Immature natural killer cell (primary cell): ENCODE measurements at regions not wholly inside any gene's neighbourhood (a gene's known extent, or its start where the extent isn't known, plus 50 kb on each side); places are given as distances from the start of the nearest gene placed in this dataset.
"Not testable (repeated sequence)": the region's sequence is repeated elsewhere in the genome, so short reads cannot be mapped to it uniquely, and the experiment has no call there.

ENCODE experiments used
- DNase-seq, 3 donors: peaks; one replicate each; pipeline ENCODE4 v3.0.0; 2022; ENCODE audit warnings: mixed read lengths in 1 of 3
- H3K27ac Mint-ChIP-seq, 6 donors: one replicate each; pipeline ENCODE4 v1.8.0; 2020; ENCODE audit warnings: mixed read lengths in 6 of 6, mild to moderate bottlenecking in 5 of 6, inconsistent platforms in 4 of 6, moderate library complexity in 3 of 6
- H3K27me3 Mint-ChIP-seq, 3 donors: one replicate each; pipeline ENCODE4 v1.8.0; 2020 to 2021; ENCODE audit warnings: low read depth in 3 of 3, mild to moderate bottlenecking in 3 of 3, mixed read lengths in 3 of 3, moderate library complexity in 3 of 3, inconsistent platforms in 1 of 3
- H3K36me3 Mint-ChIP-seq, 3 donors: one replicate each; pipeline ENCODE4 v1.8.0; 2020; ENCODE audit warnings: mixed read lengths in 3 of 3, inconsistent platforms in 2 of 3, mild to moderate bottlenecking in 2 of 3
- H3K4me1 Mint-ChIP-seq, 2 donors: one replicate each; pipeline ENCODE4 v1.8.0; 2020; ENCODE audit warnings: inconsistent platforms in 2 of 2, mild to moderate bottlenecking in 2 of 2, mixed read lengths in 2 of 2, moderate library complexity in 1 of 2
- H3K4me3 Mint-ChIP-seq, 5 donors: one replicate each; pipeline ENCODE4 v1.8.0; 2020; ENCODE audit warnings: mild to moderate bottlenecking in 5 of 5, mixed read lengths in 5 of 5, inconsistent platforms in 3 of 5, moderate library complexity in 3 of 5
- H3K9me3 Mint-ChIP-seq, 6 donors: one replicate each; pipeline ENCODE4 v1.8.0; 2020; ENCODE audit warnings: mild to moderate bottlenecking in 6 of 6, mixed read lengths in 6 of 6, inconsistent platforms in 4 of 6, moderate library complexity in 3 of 6

DNA sequence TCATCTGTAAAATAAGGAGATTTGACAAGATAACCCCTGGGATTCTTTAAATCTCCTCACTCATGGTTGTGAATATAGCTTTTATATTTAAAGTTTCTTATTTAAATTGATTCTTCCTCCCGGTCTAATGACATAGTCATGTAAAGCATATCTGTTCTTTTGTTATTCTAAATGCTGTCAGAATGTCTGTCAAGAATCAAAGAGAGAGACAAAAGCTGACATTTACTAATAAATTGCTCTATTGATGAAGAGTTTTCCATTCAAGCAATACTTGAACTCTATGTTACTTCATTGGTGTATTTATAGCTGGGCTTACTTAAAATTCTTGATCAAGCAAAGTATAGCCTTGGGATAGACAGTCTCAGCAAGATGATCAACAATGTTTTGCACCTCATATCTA is 865.8 kb downstream of the TBC1D32 start:
- H3K4me1 Mint-ChIP-seq = no peaks in the 10 kb centered on the region
- DNase-seq = no peak
- H3K27me3 Mint-ChIP-seq = peaks cover 0 to 3% (median 0%) of the 10 kb centered on the region in 3 donors

DNA sequence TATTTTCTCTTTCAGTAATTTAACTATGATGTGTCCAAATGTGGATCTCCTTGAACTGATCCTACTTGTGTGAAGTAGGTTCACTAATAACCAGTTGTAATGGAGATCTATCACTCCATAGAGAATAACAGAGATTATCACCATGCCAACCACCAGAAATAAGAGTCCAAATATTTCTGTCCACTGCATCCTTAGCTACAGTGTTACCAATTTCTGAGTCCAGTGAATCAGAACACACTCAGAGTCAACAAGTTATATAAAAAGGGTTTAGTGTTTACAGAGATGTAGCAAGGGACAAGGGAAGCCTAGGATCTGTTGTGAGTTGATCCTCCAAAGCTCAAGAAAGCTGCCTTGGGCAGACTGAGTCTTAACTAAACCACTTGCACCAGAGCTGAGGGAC is 882.8 kb downstream of the TBC1D32 start:
- Mint-ChIP-seq H3K4me1 (no peaks in the 10 kb centered on the region), H3K36me3 (no peaks in the 10 kb centered on the region), H3K4me3 (no peak overlapping the region), H3K27me3 (peaks cover 0 to 4% (median 2%) of the 10 kb centered on the region in 3 donors), H3K9me3 (peaks cover 3 to 31% (median 10%) of the 10 kb centered on the region in 6 donors), H3K27ac (no peak overlapping the region)
- DNase-seq = no peak

More for the DNA sequence above, 865.8 kb downstream of the TBC1D32 start:
- no peaks in the 10 kb centered on the region for H3K36me3 Mint-ChIP-seq
- peaks cover 8 to 19% (median 13%) of the 10 kb centered on the region in 6 donors for H3K9me3 Mint-ChIP-seq
- no peak overlapping the region for H3K27ac Mint-ChIP-seq
- H3K4me3 Mint-ChIP-seq = no peak overlapping the region

DNA sequence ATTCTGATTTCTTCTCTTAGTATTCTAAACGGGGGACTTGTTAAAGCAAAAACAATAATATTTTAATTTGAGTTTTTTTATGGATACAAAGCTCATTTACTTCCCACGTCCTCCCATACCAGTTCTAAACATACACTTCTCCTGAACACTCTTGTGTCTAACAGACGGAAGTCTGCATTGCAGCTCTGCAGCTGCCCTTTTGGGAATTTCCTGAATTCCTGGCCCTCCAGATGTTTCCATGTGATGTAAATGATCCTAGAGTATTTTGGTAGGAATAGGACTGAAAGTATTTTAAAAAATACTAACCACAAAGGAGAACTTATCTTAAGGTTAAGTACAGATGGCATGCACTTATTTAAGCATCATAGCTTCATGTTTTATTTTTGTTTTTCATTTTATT is 886.7 kb downstream of the TBC1D32 start:
- Mint-ChIP-seq H3K4me1 (no peaks in the 10 kb centered on the region), H3K4me3 (no peak overlapping the region), H3K36me3 (no peaks in the 10 kb centered on the region), H3K27ac (no peak overlapping the region), H3K9me3 (peaks cover 2 to 31% (median 6%) of the 10 kb centered on the region in 6 donors), H3K27me3 (no peaks in the 10 kb centered on the region)
- DNase-seq = no peak

DNA sequence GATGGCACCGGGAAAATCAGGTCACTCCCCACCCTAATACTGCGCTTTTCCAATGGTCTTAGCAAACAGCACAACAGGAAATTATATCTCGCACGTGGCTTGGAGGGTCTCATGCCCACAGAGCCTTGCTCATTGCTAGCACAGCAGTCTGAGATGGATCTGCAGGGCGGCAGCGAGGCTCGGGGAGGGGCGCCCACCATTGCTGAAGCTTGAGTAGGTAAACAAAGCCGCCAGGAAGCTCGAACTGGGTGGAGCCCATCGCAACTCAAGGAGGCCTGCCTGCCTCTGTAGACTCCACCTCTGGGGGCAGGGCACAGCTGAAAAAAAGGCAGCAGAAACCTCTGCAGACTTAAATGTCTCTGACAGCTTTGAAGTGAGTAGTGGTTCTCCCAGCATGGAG is 901.4 kb downstream of the TBC1D32 start:
- H3K4me1 Mint-ChIP-seq, H3K4me3 Mint-ChIP-seq, DNase-seq, H3K36me3 Mint-ChIP-seq, H3K27ac Mint-ChIP-seq, H3K27me3 Mint-ChIP-seq: not testable (repeated sequence)
- peaks cover 9 to 27% (median 19%) of the 10 kb centered on the region in 6 donors for H3K9me3 Mint-ChIP-seq

DNA sequence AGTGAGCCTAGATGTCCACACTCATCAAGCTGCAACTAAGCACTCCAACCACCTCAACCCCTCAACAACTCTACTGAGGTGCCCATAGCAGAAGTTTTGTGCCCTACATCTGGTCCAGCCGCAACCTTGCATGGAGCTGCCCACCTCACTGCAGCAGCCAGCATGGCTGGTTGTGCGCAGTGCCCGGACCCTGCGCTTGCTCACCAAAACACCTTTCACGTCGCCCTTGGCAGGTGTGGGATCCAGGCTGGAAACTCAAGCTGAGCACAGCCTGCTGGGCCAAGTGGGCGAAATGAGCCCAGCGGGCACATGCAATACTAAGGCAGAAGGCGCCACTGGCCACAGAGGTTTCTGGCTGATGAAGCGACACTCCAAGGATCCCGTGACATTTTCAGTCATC is 902.4 kb downstream of the TBC1D32 start:
- H3K27me3 Mint-ChIP-seq = peaks cover 0 to 1% (median 0%) of the 10 kb centered on the region in 3 donors
- no peaks in the 10 kb centered on the region for H3K4me1 Mint-ChIP-seq
- H3K9me3 Mint-ChIP-seq = peaks cover 7 to 26% (median 20%) of the 10 kb centered on the region in 6 donors
- H3K4me3 Mint-ChIP-seq = no peak overlapping the region
- no peak overlapping the region for H3K27ac Mint-ChIP-seq
- DNase-seq = no peak
- no peaks in the 10 kb centered on the region for H3K36me3 Mint-ChIP-seq

DNA sequence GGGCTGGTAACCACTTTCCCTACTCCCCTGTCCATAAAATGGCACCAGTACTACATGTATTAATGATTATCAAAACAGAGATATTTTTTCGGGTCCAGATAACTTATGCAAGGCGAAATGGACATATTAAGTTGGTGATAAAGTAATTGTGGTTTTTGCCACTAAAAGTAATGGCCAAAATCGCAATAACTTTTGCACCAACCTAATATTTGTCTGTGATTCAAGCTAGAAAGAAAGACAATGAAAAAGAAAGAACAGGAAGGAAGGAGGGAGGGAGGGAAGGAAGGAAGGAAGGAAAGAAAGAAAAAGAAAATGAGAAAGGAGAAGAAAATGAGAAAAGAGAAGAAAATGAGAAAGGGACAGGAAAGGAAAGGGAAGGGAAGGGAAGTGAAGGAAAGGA is 922.9 kb downstream of the TBC1D32 start:
- H3K36me3 Mint-ChIP-seq = no peaks in the 10 kb centered on the region
- DNase-seq = no peak
- no peaks in the 10 kb centered on the region for H3K27me3 Mint-ChIP-seq
- no peak overlapping the region for H3K27ac Mint-ChIP-seq
- no peak overlapping the region for H3K4me3 Mint-ChIP-seq
- H3K4me1 Mint-ChIP-seq = no peaks in the 10 kb centered on the region
- peaks cover under 1 to 28% (median 12%) of the 10 kb centered on the region in 6 donors for H3K9me3 Mint-ChIP-seq

DNA sequence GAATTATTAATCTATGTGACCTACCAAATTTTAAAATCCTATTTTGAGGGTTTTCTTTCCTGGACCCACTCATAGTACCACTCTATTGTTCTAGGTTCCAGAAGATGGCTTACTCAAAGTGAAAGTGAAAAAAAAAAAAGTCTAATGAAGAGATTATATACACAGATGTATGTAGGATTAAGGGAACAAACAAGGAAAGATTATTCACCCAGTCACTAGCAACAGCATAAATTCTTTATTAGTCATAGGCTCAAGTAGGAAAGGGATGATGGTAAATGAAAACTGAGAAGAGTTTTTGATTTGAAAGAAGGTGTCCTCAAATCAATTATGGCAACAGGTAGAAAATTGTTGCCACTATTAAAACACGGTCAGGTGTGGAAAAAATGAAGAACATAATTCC is 923.7 kb downstream of the TBC1D32 start:
- Mint-ChIP-seq H3K4me3 (no peak overlapping the region), H3K4me1 (no peaks in the 10 kb centered on the region)

DNA sequence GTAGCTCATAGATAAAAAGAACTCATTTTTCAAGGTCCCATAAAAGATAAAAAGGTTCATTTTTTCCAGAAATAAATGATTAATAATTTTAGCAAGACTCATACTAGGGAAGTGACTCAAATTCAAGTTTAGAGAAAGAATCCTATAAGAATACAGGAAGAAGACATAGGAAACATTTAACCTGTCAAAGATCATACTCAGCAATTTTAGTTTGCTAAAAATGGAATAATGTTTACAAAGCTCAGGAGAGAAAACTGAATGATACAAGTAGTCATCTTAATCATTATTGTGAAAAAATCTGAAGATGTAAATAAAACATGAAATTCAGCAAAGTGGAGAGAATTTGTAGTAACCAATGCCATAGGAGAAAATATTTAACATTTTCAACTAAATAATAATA is 926.6 kb downstream of the TBC1D32 start:
- no peak overlapping the region for H3K4me3 Mint-ChIP-seq
- peaks cover 0 to 2% (median 0%) of the 10 kb centered on the region in 3 donors for H3K27me3 Mint-ChIP-seq
- peaks cover 6 to 35% (median 18%) of the 10 kb centered on the region in 6 donors for H3K9me3 Mint-ChIP-seq
- no peaks in the 10 kb centered on the region for H3K4me1 Mint-ChIP-seq
- H3K36me3 Mint-ChIP-seq = no peaks in the 10 kb centered on the region
- DNase-seq = no peak
- H3K27ac Mint-ChIP-seq = no peak overlapping the region

More for the DNA sequence above, 923.7 kb downstream of the TBC1D32 start:
- no peak for DNase-seq
- Mint-ChIP-seq H3K36me3 (no peaks in the 10 kb centered on the region), H3K27ac (no peak overlapping the region), H3K9me3 (peaks cover 2 to 33% (median 14%) of the 10 kb centered on the region in 6 donors), H3K27me3 (no peaks in the 10 kb centered on the region)

DNA sequence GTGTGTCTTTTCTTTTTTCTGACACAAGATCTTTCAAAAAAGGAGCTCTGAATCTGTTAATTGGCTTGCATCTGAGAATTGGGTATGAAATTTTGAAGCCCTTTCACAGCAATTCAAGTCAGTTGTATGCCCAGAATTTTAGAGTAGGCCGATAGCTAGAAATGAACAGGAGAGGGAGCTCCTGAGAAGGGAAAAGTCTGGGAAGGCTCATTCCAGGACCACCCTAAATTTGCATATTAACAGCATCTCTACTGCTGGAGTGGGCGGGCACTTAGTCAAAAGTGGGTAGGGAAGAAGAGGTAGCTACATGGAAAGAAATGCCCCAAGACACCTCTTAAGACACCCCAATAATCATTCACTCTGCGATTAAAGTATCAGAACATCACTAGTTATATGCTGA is 928.3 kb downstream of the TBC1D32 start:
- Mint-ChIP-seq H3K4me3 (no peak overlapping the region), H3K27me3 (peaks cover 0 to 2% (median 0%) of the 10 kb centered on the region in 3 donors), H3K4me1 (no peaks in the 10 kb centered on the region), H3K27ac (no peak overlapping the region), H3K9me3 (peaks cover 4 to 31% (median 21%) of the 10 kb centered on the region in 6 donors), H3K36me3 (no peaks in the 10 kb centered on the region)
- no peak for DNase-seq

DNA sequence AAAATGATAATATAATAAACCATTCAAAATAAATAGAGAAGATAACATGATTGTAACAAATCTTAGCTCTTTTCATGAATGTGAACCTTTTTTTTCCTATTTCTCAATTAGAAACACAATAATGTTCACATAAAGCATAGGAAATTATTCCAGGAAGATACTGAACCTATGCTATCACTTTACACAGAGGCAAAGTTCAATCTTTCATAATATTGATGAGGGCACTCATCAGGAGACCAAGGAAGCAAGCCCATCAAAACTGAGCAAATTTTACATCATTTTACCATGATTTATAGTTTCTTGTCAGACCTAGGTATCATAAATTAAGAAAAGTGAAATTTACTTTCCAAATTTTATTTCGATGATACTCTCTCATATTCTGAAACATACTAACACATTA is 938.5 kb downstream of the TBC1D32 start:
- no peaks in the 10 kb centered on the region for H3K36me3 Mint-ChIP-seq
- DNase-seq = no peak
- no peaks in the 10 kb centered on the region for H3K4me1 Mint-ChIP-seq
- H3K4me3 Mint-ChIP-seq = no peak overlapping the region
- H3K9me3 Mint-ChIP-seq = peaks cover 2 to 12% (median 7%) of the 10 kb centered on the region in 6 donors
- H3K27ac Mint-ChIP-seq = no peak overlapping the region
- no peaks in the 10 kb centered on the region for H3K27me3 Mint-ChIP-seq

DNA sequence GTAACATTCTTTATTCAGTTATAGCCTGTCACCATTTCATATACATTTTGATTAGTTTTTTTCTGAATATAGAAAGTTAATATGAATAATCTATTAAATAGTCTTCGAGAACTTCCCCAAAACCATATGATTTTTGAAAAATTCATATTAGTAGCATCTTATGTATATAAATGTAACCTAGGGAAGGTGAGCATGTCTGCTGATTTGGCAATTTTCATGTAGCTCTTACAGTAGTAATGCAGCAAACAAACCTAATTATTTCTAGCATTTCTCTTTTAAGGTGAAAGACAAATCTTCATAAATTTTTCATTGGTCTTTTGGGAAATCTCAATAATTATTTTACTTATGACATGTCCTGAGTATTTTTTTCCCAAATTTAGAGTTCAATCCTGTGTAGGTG is 939.0 kb downstream of the TBC1D32 start:
- no peaks in the 10 kb centered on the region for H3K36me3 Mint-ChIP-seq
- DNase-seq = no peak
- peaks cover 2 to 9% (median 5%) of the 10 kb centered on the region in 6 donors for H3K9me3 Mint-ChIP-seq
- no peaks in the 10 kb centered on the region for H3K27me3 Mint-ChIP-seq
- H3K4me1 Mint-ChIP-seq = no peaks in the 10 kb centered on the region
- no peak overlapping the region for H3K4me3 Mint-ChIP-seq
- H3K27ac Mint-ChIP-seq = no peak overlapping the region

DNA sequence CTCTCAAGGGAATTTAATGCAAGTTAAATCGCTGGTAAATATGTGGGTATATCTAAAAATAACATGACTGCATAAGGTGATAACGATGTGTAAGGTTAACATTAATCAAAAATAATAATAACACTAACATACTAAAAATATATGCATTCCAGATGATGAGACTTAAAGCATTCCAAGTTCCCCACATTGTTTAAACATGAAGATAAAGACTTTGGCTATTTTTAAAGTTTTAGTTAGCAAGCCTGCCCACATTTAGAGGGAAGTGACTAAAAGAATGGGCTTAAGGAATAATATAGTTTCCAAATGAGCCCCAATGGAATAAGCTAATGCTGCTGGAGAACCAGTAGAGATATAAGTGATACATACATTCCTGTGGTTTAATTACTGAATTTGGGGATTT is 941.3 kb downstream of the TBC1D32 start:
- no peaks in the 10 kb centered on the region for H3K36me3 Mint-ChIP-seq
- no peak for DNase-seq

DNA sequence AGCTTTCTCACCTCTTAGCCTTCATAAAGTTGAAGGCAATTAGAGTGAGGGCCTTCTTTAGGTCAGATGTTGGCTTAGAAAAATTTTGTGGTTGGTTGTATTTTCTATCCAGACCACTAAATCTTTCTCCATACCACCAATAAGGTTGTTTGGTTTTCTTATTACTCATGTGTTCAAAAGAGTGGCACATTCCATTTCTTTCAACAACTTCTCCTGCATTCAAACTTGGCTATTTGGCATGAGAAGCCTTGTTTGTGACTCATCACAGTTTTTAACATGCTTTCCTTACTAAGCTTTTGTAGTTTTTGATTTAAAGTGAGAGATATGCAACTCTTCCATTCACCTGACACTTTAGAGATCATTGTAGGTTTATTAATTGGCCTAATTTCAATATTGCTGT is 949.6 kb downstream of the TBC1D32 start:
- H3K27ac Mint-ChIP-seq = no peak overlapping the region
- no peaks in the 10 kb centered on the region for H3K4me1 Mint-ChIP-seq
- H3K9me3 Mint-ChIP-seq = peaks cover 0 to 10% (median 3%) of the 10 kb centered on the region in 6 donors
- H3K36me3 Mint-ChIP-seq = no peaks in the 10 kb centered on the region
- no peak overlapping the region for H3K4me3 Mint-ChIP-seq
- H3K27me3 Mint-ChIP-seq = no peaks in the 10 kb centered on the region
- DNase-seq = no peak

More for the DNA sequence above, 941.3 kb downstream of the TBC1D32 start:
- Mint-ChIP-seq H3K27ac (no peak overlapping the region), H3K4me1 (no peaks in the 10 kb centered on the region), H3K27me3 (no peaks in the 10 kb centered on the region), H3K9me3 (peaks cover 0 to 13% (median 4%) of the 10 kb centered on the region in 6 donors), H3K4me3 (no peak overlapping the region)

DNA sequence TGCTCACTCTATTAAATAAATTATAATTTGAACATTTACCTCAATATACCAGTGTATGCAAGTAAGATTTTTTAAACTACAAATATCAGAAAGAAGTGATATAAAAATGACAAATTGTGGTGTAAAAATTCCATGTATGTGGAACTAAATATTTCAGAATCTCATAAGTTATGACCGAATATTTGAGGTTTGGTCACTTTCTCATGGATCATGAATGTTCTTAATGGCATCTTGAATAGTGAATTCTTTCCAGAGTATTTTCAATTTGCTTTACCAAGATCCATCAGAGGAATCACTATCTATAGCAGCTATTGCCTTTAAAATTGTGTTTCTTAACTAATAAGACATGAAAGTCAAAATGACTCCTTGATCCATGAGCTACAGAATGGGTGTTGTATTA is 950.6 kb downstream of the TBC1D32 start:
- H3K27me3 Mint-ChIP-seq = no peaks in the 10 kb centered on the region
- no peak overlapping the region for H3K27ac Mint-ChIP-seq
- H3K4me1 Mint-ChIP-seq = no peaks in the 10 kb centered on the region
- H3K9me3 Mint-ChIP-seq = peaks cover 0 to 10% (median 2%) of the 10 kb centered on the region in 6 donors
- no peak for DNase-seq
- no peaks in the 10 kb centered on the region for H3K36me3 Mint-ChIP-seq
- H3K4me3 Mint-ChIP-seq = no peak overlapping the region

DNA sequence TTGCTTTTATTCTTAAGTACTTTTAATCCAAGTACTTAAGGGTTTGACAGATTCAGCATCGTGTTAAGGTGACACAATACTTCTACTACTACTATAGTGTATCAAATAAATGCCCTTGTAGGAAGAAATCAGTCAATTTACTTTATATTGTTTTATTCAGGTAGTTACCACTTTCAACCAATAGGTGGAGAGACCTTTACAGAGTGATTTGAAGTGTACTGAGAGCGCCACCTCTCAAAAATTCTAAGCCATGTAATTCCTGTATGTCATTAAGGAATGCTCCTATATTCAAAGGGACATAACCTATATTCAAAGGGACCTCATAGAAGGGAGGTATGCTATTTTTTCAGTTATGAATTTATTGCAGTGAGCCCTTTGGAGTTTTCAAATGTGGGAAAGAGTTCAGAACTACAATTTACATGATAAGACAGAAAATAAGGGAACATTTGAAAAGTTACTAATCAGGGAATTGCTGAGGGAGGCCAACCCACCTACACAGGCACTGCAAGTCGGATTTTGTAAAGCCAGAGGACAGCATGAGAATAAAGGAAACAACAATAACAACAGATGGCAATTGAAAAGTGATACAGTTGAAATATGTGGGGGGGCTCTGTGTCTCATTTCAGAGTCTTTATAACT is 955.6 kb downstream of the TBC1D32 start:
- Mint-ChIP-seq H3K9me3 (peaks cover 0 to 6% (median 0%) of the 10 kb centered on the region in 6 donors), H3K4me3 (no peak overlapping the region), H3K27ac (no peak overlapping the region), H3K27me3 (no peaks in the 10 kb centered on the region), H3K36me3 (no peaks in the 10 kb centered on the region), H3K4me1 (no peaks in the 10 kb centered on the region)
- no peak for DNase-seq
